Activated CD8-positive, alpha-beta memory T cell treated with anti-CD3 and anti-CD28 coated beads for 36 hours (primary cell): ENCODE measurements at regions not wholly inside any gene's neighbourhood (a gene's known extent, or its start where the extent isn't known, plus 50 kb on each side); places are given as distances from the start of the nearest gene placed in this dataset.
"Not testable (repeated sequence)": the region's sequence is repeated elsewhere in the genome, so short reads cannot be mapped to it uniquely, and the experiment has no call there.

ENCODE experiments used
- CTCF ChIA-PET: fragments of 350-600 bp; sonication (Branson Sonifier 250); formaldehyde crosslinking; loops from one replicate; lab custom pipeline; 2021; ENCODE audit warnings: antibody characterized with exemption; lab: Charles Lee
- POLR2A ChIA-PET: fragments of 350-600 bp; sonication (Branson Sonifier 250); formaldehyde crosslinking; loops from one replicate; lab custom pipeline; 2021; ENCODE audit warnings: antibody characterized with exemption; lab: Charles Lee

DNA sequence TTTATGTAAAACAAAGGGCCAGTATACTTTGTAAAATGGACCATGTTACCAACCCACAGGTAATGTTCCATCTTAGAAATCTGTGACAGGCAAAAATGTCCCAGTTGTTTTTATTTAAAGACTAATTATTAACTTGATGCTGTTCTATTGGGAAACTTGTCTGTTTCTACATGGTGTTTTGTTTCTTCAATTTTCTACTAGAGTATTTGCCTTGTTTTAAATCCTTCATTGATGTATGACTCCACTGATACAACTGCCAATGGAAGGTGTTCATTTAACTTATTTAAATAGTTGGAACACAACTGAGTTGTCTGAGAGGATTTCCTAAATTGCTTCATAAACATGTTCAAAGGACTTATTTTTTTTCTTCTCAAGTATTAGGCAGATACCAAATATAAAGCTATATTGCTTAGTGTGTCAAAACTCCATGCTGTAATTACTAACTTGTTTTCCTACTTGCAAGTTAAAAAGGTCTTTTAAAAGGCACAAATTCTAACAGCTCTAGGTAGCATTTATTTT, 152.0 kb upstream of the XPO1 start:
- ChIA-PET CTCF (interaction anchor here (0.9 kb wide), 1 partner anchor 11 kb away, joined by 3 read pairs; no protein-coding TSS in a partner anchor), POLR2A (no interaction called here)

DNA sequence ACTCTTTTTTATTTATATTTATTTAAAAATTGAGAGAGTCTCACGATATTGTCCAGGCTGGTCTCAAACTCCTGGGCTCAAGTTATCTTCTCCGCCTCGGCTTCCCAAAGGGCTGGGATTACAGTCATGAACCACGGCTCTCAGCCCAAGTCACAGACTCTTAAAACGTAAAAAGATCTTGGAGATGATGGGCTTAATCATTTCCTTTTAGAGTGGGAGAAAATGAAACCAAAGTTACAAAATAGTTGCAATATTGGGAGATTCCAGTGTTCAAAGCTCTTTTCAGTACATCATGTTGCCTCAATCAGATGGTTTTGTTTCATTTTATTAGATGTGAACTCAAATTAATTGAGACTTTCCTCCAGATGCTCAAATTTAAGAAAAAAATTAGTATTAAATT, 151.4 kb upstream of the XPO1 start:
- ChIA-PET POLR2A (no interaction called here), CTCF (no interaction called here)

DNA sequence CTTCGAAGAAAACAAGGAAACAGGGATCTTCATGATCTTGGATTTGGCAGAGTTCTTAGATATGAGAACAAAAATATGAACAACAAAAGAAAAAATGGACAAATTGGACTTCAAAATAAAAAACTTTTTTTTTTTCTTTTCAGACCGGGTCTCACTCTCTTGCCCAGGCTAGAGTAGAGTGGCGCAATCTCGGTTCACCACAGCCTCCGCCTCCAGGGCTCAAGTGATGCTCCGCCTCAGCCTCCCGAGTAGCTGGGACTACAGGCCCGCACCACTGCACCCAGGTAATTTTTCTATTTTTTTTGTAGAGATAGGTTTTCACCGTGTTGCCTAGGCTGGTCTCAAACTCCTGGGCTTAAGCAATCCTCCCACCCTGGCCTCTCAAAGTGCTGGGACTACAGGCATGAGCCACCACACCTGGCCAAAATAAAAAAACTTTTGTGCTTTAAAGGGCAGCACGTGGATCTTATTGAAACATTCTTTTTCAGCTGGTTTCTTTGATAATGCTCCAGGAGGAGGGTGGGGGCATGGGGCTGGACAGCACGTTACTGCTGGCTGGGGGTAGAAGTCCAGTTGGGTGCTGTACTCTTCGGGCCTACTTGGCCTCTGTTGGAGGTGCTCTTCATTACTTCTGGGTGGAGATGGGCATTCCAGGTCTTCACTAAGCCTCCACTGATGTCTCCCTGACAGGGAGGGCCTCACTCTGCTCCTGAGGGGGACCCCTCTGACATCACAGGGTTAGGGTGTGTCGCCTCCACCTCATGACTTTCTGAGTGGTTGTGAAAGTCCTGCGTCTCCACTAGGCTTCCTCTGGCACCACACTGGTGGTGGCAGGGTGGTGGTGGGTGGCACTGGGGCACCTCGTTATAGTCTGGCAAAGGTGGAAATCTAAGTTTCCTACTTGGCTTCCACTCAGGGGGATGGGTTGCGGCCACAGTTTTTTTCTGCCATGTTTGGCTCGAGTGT, 150.5 kb upstream of the XPO1 start:
- ChIA-PET POLR2A (no interaction called here), CTCF (no interaction called here)

- CTCF ChIA-PET: interaction anchor here (1.0 kb wide), 1 partner anchor 54 kb away, joined by 4 read pairs; no protein-coding TSS in a partner anchor
- POLR2A ChIA-PET: interaction anchor here (0.6 kb wide), 1 partner anchor 819 kb away, joined by 5 read pairs; no protein-coding TSS in a partner anchor
Measured at GRCh38 chr2:61679096-61679495, 140.9 kb upstream of the XPO1 start.

GRCh38 chr2:61677942-61678341, 139.8 kb upstream of the XPO1 start:
- CTCF ChIA-PET: interaction anchor here (1.0 kb wide), 1 partner anchor 53 kb away, joined by 4 read pairs; no protein-coding TSS in a partner anchor
- POLR2A ChIA-PET: no interaction called here

DNA sequence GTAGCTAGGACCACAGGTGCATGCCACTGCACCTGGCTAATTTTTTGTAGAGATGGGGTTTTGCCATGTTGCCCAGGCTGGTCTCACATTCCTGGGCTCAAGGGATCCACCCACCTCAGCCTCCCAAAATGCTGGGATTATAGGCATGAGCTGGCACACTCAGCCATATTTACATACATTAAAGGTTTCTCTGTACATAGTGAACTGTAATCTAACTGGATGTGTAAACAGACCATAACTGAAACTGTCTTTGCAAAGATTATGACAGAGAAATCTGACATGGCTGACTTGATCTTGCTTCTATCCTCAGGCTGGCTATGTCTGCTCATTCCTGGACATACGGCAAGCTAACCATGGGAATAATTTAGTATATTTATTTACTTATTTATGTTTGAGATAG, 139.2 kb upstream of the XPO1 start:
- ChIA-PET CTCF (interaction anchor here (0.6 to 0.7 kb wide), 2 partner anchors 31 to 179 kb away, joined by 3 to 6 read pairs; no protein-coding TSS in a partner anchor), POLR2A (no interaction called here)

GRCh38 chr2:61675204-61675603, 137.0 kb upstream of the XPO1 start:
- POLR2A ChIA-PET: no interaction called here
- CTCF ChIA-PET: interaction anchor here (1.1 kb wide), 1 partner anchor 23 kb away, joined by 3 read pairs; no protein-coding TSS in a partner anchor

DNA sequence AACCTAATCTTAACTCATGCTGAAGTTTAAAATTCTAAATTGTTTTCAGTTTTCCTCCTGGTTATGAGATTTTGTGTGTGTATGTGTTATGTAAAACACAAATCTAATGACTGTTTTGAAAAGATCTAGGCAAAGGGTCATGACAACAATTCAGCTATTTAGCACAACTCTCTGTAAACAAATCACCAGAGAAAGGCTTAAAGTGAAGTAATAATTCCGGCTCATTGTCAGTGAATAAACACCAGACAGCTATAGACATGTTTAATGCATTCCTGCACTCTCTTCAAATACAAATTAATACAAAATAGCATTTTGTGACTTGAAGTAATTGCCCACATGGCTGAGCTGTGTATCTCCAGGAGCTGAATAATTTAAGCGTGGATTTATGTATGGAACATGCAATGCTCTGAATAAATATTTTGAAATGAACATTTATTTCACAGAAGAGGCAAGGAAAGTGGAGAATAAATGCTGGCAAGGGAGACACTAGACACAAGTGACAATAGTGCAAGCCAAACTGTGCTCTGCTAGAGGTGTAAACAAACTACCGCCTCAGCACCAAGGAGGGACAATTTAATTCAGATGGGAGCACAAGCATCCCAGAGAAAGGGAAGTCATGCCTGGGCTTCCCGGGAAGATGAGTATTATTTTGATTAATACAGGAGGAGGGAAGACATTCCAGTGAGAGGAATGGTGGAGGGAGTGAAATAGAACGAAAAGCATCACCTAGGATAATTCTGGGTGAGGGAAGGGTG, 133.6 kb upstream of the XPO1 start:
- CTCF ChIA-PET: interaction anchor here (0.6 kb wide), 1 partner anchor 521 kb away, joined by 4 read pairs; no protein-coding TSS in a partner anchor
- POLR2A ChIA-PET: no interaction called here

DNA sequence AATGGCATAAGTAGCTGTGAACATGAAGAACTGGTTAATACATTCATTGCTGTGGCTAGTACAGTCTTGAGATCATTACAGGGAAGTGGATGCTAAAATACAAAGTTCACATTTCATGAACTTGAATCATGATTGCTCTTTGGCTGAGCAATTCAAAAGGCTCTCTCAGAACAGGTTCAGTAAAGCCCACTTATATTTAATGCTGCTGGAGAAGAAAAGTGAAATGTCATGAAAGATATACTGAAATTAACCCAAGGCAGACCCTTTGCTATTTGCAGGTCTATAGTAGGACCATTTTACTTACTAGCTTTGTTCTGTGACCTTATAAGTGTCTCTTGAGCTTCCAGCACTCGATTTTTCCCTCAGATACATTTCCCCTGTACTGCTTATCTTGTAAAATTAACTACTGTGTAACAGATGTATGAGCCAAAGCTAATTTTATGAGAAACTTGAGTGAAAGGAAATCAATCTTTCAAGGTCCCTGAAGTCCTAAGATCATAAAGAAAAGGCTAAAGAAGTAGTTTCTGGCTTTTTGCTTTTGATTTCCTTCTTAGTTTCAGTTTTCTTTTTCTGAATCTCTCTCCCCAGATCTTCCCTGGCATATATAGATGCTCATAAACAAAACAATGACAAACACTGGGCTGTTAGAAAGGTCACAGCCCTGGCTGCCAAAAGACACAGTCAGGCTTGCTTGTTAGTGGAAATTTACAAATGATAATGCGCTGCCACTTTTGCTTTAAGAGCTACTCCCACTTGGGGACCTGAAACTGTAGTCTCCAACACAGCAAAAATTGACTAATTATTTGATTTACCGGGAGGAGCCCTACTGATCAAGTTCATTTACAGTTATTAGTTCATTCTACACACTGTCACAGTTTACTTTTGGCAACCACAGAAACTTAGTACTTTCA, 132.7 kb upstream of the XPO1 start:
- ChIA-PET POLR2A (interaction anchor here (0.6 kb wide), 1 partner anchor 195 kb away, joined by 5 read pairs; no protein-coding TSS in a partner anchor), CTCF (interaction anchor here (0.6 kb wide), 1 partner anchor 520 kb away, joined by 4 read pairs; no protein-coding TSS in a partner anchor)

DNA sequence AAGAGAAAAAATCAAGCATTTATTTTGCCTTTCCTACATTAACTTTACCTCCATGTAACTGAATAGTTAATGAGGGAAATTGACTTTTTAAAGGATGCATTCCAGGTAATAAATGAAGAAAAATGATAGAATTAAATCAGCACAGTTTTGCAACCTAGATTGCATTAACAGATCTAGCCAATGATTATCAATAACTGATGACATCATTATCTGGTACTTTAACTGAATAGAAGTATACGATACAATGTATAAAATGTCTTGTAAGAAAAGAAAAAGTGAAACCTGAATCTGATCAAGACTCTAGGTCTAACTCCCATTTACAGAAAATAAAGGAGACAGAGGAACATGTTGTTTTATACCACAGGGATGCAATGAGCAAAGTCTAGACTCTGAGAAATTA, 126.0 kb upstream of the XPO1 start:
- CTCF ChIA-PET: no interaction called here
- POLR2A ChIA-PET: interaction anchor here (0.6 kb wide), 1 partner anchor 31 kb away, joined by 7 read pairs; no protein-coding TSS in a partner anchor

DNA sequence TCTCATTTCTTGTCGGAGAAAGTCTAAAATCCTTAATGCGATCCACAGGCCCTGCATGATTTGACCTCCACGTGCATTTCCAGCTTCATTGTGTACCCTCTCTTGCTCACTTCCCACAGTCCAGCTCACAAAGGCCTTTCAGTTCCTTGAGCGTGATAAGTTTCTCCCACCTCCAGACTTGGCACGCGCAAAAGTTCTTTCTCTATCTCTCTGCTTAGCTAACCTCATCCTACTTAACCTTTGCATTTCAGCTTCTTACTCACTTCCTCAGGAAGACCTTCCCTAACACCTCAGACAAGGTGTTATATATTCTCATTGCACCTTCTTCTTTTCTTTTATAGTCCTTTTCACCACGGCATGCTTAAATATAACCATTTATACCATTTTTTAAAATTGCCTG, 124.8 kb upstream of the XPO1 start:
- ChIA-PET POLR2A (no interaction called here), CTCF (interaction anchor here (0.7 kb wide), 1 partner anchor 30 kb away, joined by 4 read pairs; no protein-coding TSS in a partner anchor)

DNA sequence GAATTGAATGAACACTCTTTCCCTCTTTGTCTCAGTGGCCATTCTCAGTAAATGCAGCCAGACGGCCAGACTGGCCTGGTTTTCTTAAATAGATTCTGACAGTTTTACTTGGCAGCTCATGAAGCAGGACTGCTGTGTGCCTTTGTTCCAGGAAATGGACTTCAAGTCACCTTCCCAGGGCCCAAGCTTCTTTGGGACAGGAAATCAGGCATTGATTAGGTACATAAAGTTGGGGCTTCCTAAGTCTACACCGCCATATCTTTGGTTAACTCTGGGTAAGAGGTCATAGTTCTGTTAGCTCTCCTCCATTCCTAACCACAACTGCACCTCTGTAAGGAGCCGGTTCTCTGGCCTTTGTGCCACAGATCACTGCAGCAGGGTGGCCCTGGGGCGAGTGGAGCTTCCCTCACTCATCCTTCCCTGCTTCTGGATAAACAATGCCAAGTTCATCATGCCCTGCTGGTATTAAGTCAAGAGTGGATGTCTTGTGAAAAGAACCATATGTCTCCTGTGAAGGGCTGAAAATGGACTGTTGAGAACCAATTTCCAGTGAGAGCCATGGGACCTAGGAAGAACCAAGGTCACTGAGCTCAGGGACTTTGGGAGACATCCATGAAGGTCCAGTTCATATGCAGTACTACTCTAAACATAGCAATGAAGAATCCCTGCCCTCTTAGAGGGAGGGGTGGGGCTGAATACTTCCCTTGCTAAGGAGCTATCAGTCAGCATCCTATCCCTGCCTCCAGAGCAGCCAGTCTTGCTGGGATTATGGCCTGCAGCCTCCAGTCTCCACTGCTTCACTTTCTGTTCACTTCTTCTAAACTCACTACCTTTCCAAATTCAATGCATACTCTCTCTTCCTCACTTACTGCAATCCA, 122.6 kb upstream of the XPO1 start:
- CTCF ChIA-PET: no interaction called here
- POLR2A ChIA-PET: no interaction called here

DNA sequence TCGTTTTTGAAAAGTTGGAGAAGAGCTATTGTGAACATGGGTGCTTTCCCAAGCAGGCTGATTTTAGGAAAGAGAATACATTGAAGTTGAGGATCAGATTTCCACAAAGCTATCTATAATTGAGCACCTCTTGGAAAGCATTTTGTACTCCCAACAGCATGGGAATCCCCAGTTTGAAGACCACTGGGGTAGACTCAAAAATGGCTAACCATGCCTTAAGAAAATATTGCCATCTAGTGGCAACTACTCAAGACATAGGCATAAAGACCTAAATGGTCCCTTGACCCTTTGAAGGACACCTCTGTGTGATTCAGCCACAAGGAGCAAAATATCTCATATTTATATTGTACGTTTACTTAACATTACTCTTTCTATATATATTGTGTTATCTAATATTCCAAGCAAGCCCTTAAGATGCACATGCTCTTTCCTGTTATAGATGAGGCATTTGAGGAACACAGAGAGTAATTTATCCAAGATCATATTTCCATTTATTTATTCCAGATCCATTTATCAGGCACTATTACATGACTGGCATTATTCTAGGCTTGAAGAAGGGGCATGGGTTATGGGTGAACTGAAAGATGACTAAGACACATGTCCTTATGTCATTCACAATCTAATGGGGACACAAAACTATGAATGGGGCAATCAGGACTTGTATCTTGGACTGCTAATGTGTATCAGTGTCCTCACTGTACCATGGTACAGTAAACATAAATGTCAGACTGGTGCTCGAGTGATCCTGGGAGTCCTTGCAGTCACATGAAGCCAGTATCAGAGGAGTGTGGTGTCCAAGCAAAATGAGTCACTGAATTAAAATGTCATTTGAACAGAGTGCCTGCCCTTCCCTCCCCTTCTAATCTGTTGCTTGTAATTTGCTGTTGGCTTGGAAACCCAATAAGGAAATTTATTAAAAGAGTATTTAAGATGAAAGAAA, 121.0 kb upstream of the XPO1 start:
- POLR2A ChIA-PET: no interaction called here
- CTCF ChIA-PET: interaction anchor here (0.8 kb wide), 1 partner anchor 74 kb away, joined by 5 read pairs; no protein-coding TSS in a partner anchor

GRCh38 chr2:61649946-61650345, 111.8 kb upstream of the XPO1 start:
- POLR2A ChIA-PET, CTCF ChIA-PET: not testable (repeated sequence)

- ChIA-PET POLR2A (no interaction called here), CTCF (no interaction called here)
Measured at GRCh38 chr2:61649021-61649420, 110.9 kb upstream of the XPO1 start.

GRCh38 chr2:61647044-61647443, 108.9 kb upstream of the XPO1 start:
- ChIA-PET CTCF (interaction anchor here (0.6 kb wide), 1 partner anchor 30 kb away, joined by 6 read pairs; no protein-coding TSS in a partner anchor), POLR2A (no interaction called here)
